Lower lobe of right lung (tissue), 2 donors: ENCODE measurements at regions not wholly inside any gene's neighbourhood (a gene's known extent, or its start where the extent isn't known, plus 50 kb on each side); places are given as distances from the start of the nearest gene placed in this dataset.

Experiments
- ATAC-seq, 2 donors: fragments of 200-7000 bp; cut with Tn5 transposase; one replicate each; pipeline ENCODE4 v1.9.1; 2020 to 2022; ENCODE audit warnings: mild to moderate bottlenecking in 2 of 2, moderate library complexity in 2 of 2
- DNase-seq: peaks from one replicate; pipeline ENCODE4 v3.0.0-alpha.2; 2020
- H3K27ac ChIP-seq: fragments of 200-600 bp; one replicate; pipeline ENCODE4 v1.8.0; 2022
- H3K27me3 ChIP-seq: fragments of 200-600 bp; one replicate; pipeline ENCODE4 v1.8.0; 2022; ENCODE audit warnings: low read depth
- H3K36me3 ChIP-seq: fragments of 200-600 bp; one replicate; pipeline ENCODE4 v1.8.0; 2022; ENCODE audit warnings: mild to moderate bottlenecking
- H3K4me1 ChIP-seq: fragments of 200-600 bp; one replicate; pipeline ENCODE4 v1.8.0; 2022
- H3K4me3 ChIP-seq: fragments of 200-600 bp; one replicate; pipeline ENCODE4 v1.8.0; 2022; ENCODE audit warnings: mild to moderate bottlenecking
- H3K9me3 ChIP-seq: fragments of 200-600 bp; one replicate; pipeline ENCODE4 v1.8.0; 2022
- intact Hi-C: fragments of 100-400 bp; cut with DNase I; formaldehyde crosslinking; loops from one replicate; pipeline ENCODE4 v1.11.0; 2022
- TF ChIP-seq, protein P1 (sequence below): fragments of 200-600 bp; IDR thresholded peaks from one replicate; pipeline ENCODE4 v1.8.0; 2022; ENCODE audit warnings: antibody characterized with exemption, mild to moderate bottlenecking
- donor health status: DM: no; HTN: yes; CAD: no; lungs with severe emphysema.

DNA sequence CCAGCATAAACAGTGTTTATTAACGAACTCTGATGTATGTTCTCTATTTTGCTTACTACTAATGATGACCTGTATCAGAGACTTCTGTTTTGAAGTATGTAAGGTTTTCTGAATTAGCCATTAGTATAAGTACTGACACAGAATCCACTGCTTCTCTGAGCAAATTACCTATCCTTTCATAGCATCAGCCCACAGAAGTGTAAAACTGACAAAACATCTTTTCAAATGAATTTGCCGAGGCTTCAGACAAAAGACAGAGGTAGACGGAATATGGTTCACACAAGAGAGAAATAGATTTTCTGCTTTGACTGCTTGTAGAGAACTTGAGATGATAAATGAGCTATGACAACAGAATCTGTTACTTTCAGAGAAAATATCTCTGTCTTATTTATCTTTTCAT lies 1051.6 kb downstream of the AMY1C start:
- no peaks in the 10 kb centered on the region for H3K27me3 ChIP-seq
- no peak for DNase-seq
- no peak overlapping the region for H3K4me3 ChIP-seq
- TF ChIP-seq, protein P1, sequence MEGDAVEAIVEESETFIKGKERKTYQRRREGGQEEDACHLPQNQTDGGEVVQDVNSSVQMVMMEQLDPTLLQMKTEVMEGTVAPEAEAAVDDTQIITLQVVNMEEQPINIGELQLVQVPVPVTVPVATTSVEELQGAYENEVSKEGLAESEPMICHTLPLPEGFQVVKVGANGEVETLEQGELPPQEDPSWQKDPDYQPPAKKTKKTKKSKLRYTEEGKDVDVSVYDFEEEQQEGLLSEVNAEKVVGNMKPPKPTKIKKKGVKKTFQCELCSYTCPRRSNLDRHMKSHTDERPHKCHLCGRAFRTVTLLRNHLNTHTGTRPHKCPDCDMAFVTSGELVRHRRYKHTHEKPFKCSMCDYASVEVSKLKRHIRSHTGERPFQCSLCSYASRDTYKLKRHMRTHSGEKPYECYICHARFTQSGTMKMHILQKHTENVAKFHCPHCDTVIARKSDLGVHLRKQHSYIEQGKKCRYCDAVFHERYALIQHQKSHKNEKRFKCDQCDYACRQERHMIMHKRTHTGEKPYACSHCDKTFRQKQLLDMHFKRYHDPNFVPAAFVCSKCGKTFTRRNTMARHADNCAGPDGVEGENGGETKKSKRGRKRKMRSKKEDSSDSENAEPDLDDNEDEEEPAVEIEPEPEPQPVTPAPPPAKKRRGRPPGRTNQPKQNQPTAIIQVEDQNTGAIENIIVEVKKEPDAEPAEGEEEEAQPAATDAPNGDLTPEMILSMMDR = no peak
- H3K36me3 ChIP-seq = no peaks in the 10 kb centered on the region
- no peak overlapping the region for H3K27ac ChIP-seq
- intact Hi-C loops = no loop called here
- H3K4me1 ChIP-seq = no peaks in the 10 kb centered on the region
- ATAC-seq = no peak
- H3K9me3 ChIP-seq = no peaks in the 10 kb centered on the region

DNA sequence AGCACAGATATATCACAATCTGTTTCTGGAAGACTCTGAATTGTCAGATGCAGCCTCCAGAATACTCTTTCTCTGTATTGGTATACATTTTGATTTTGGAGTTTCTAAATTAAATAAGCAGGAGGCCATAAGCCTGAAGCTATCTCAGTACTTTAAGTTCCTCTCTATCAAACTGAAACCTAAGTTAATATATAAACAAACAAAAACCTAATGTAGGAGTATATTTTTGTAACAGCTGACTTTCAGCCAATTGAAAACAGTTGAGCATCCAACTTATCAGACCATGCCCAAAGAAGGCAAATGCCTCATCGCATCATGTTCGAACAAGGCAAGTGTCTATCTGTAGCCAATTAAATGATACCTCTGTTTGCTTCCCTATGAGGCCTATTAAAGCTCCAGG lies 1054.4 kb downstream of the AMY1C start:
- Histone ChIP-seq H3K36me3 (no peaks in the 10 kb centered on the region), H3K9me3 (no peaks in the 10 kb centered on the region), H3K27ac (no peak overlapping the region), H3K4me3 (no peak overlapping the region), H3K27me3 (no peaks in the 10 kb centered on the region), H3K4me1 (no peaks in the 10 kb centered on the region)
- TF ChIP-seq, protein P1 = no peak
- DNase-seq (no peak), ATAC-seq (no peak)
- intact Hi-C loops = no loop called here

- no peak for ATAC-seq
- Histone ChIP-seq H3K27me3 (no peaks in the 10 kb centered on the region), H3K27ac (no peak overlapping the region), H3K36me3 (no peaks in the 10 kb centered on the region), H3K4me3 (no peak overlapping the region), H3K4me1 (no peaks in the 10 kb centered on the region), H3K9me3 (no peaks in the 10 kb centered on the region)
- no peak for DNase-seq
- intact Hi-C loops = no loop called here
- TF ChIP-seq, protein P1 = no peak
These were observed 1057.9 kb downstream of the AMY1C start for GRCh38 chr1:104807590-104807989.

- no peaks in the 10 kb centered on the region for H3K36me3 ChIP-seq
- no peaks in the 10 kb centered on the region for H3K9me3 ChIP-seq
- H3K27ac ChIP-seq = no peak overlapping the region
- DNase-seq (no peak), ATAC-seq (no peak)
- intact Hi-C loops = no loop called here
- no peaks in the 10 kb centered on the region for H3K27me3 ChIP-seq
- TF ChIP-seq, protein P1 = no peak
- H3K4me3 ChIP-seq = no peak overlapping the region
- no peaks in the 10 kb centered on the region for H3K4me1 ChIP-seq
These were observed 1075.7 kb downstream of the AMY1C start for GRCh38 chr1:104825401-104825800.

DNA sequence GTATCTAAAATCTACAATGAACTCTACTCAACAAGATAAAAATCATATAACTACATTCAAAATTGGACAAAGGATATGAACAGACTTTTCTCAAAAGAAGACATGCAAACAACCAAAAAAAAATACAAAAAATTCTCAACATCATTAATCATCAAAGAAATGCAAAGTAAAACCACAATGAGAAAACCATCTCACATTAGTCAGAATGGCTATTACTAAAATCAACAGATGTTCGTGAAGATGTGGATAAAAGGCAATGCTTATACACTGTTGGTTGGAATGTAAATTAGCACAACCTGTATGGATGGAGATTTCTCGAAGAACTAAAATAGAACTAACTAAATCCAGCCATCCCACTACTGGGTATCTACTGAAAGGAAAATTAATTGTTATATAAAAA lies 1080.8 kb downstream of the AMY1C start:
- Histone ChIP-seq H3K27ac (no peak overlapping the region), H3K4me3 (no peak overlapping the region), H3K9me3 (no peaks in the 10 kb centered on the region), H3K27me3 (no peaks in the 10 kb centered on the region), H3K4me1 (no peaks in the 10 kb centered on the region), H3K36me3 (no peaks in the 10 kb centered on the region)
- intact Hi-C loops = no loop called here
- TF ChIP-seq, protein P1 = no peak
- no peak for ATAC-seq
- DNase-seq = no peak

DNA sequence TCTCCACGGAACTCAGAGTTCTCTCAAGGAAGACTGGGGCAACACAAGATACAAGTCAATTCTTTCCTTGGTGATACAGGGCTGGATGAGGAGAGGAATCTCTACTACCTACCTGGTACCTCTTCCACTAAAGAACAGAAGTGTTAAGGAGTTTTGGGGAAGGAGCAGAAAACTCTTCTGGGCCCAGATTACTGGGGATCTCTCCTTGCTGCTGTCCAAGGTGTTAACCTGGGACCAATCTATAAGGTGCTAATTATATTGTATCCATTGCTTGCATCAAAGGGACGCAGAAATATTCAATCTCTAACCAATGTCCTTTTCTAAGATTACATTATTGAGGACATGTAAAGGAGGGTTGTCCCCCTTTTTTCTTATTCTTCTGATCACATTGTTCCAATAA lies 1102.5 kb downstream of the AMY1C start:
- H3K4me3 ChIP-seq = no peak overlapping the region
- no peak for ATAC-seq
- H3K27me3 ChIP-seq = no peaks in the 10 kb centered on the region
- intact Hi-C loops = no loop called here
- no peaks in the 10 kb centered on the region for H3K36me3 ChIP-seq
- H3K9me3 ChIP-seq = no peaks in the 10 kb centered on the region
- TF ChIP-seq, protein P1 = no peak
- DNase-seq = no peak
- H3K4me1 ChIP-seq = no peaks in the 10 kb centered on the region
- no peak overlapping the region for H3K27ac ChIP-seq
